Activated CD8-positive, alpha-beta memory T cell treated with anti-CD3 and anti-CD28 coated beads, Interleukin-2, amount 50 U/mL, for 4 hours (primary cell): ENCODE measurements at regions not wholly inside any gene's neighbourhood (a gene's known extent, or its start where the extent isn't known, plus 50 kb on each side); places are given as distances from the start of the nearest gene placed in this dataset.

ENCODE experiments used
- DNase-seq: peaks from one replicate; pipeline ENCODE4 v3.0.0-alpha.2; 2020

DNA sequence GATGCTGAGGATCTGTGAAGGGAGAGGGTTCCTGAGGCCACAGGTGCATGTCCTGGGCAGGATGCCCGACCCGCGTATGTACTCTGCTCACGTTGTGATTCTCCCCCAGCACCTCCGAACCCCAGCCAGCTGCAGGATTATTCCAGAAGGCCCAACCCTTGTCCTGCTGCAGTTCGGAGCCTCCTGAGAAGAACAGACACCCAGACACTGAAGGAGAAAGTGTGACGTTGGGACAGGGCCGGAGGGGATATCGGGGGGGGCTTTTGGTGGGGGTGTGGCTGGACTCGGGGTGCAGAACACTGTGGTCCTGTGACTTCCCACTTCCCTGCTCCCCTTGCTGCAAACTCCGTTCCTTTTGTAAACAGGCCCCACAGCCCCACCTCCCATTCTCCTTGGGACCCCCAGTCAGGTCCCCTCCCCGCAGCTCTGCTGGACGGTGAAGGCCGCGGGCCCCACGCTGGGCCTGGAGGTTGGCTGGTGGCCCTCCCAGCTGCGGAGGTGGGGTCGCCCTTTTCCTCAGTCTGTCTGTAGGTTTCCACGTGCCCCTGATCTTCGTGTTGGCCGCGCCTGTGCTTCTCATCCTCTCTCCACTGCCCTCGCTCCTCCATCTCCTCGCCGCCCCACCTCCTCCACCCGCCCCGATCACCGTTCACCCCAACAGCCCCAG is 83.0 kb upstream of the ADRA2C start:
- DNase-seq, result no peak

- no peak for DNase-seq
Measured at GRCh38 chr4:3682236-3683076, 83.7 kb upstream of the ADRA2C start.

GRCh38 chr4:3681191-3681590 is 85.0 kb upstream of the ADRA2C start:
- DNase-seq, result no peak

DNA sequence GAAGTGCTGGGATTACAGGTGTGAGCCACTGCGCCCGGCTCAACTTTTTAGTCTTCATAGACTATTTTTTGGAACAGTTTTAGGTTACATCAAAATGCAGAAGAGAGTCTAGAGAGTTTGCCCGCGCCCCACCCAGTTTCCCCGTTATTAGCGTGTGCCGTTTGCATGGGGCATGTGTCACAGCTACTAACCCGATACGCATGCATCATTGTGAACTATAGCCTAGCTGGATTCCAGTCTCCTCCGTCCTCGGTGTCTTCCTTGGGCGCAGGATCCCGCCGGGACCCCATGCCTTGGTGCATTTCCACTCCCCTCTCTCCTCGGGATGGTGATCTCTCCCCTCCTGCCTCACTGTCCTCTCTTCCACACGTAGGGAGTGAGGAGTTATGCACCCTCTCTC is 85.5 kb upstream of the ADRA2C start:
- DNase-seq, result no peak

DNA sequence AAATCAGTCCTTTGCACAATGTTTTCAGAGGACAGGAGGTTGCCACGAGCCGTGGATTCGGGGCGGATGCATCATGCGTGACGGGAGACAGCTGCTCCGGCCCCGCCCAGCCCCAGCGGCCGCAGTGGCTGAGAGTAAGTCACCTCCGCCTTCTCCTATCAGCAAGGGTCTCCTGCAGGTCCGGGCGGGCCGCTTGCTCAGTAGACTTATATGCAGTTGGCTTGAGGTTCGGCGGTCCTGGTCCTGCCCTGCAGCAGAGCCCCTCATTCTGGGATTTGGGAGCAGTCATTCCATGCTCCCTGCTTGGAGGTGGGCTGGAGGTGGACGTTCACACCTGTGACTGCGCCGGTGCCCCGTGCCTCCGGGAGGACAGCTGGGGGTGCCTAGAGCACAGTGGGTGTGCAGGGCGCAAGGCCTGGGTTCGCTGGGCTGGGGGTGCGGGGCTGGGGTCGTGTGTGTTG is 86.3 kb upstream of the ADRA2C start:
- no peak for DNase-seq

DNA sequence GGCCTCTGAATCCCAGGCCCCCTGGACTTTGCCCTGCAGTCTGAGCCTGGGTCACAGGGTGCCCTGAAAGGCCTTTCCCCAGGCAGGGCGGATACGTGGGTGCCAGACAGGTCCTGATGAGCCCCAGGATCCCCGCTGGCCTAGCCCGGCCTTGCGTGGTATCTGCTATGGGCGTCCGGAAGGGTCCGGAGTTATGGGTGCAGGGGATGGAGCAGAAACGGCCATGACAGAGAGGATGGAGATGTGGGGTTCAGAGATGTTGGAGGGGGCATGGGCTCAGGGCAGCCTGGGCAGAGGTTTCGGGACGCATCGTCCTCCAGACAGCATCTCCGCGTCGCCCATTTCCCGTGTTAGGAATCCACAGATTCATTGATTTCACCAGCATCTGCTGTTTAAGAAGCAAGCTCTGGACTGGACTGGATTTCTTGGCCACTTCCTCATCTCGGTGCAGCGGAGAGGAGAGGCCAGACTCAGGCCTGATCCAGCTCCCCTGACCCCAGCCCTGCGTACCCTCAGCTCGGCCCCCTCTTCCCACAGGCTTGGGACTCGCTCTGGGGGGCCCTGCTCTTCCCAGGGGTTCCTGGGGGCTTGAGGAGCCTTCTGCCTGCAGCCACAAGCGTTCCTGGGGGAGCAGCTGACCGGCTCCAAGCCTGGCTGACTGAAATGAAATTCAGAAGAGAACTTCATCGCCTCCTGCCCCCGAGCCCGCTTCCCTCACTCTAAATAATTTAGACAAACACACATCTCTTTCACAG is 86.9 kb upstream of the ADRA2C start:
- DNase-seq, result no peak

GRCh38 chr4:3677748-3678070 is 88.5 kb upstream of the ADRA2C start:
- no peak for DNase-seq

DNA sequence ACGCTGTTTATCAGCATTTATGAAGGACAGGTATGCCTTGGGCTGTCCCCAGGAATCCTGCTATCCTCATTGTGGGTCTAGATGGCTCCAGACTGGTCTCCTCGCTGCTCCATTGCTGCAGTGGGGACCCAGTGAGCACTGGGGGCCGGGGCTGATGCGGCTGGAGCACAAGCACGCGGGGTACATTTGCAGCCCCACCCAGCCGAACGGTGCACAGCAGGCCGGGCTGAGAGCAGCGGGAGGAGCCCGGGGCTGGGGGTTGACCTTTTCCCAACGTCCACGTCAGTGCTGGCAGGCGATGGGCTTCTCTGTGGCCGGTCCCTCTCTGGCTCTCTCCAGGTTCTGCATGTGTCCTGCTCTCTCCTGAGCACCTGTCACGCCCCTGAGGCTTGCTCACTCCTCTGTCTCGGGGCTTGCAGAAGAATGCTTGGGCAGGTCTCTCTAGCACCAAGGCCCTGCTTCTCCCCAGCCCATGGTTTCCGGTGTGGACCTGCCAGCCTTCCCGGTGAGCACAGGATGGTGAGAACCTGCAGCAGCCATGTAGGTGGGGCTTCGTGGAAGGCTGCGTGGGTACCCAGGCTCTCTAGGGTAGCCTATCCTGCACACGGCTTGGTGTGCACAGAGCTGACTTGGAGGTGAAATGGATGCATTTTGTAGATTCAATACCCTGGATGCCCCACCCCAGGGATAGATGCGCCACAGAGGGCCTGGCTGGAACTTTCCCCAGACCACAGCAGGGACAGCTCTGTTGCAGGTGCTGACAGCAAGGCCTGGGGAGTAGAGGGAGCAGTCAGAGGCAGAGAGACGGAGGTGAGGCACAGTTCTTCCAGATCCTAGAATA is 89.1 kb upstream of the ADRA2C start:
- DNase-seq, result no peak

- DNase-seq, result no peak
Measured at GRCh38 chr4:3676196-3676595, 90.0 kb upstream of the ADRA2C start.

- DNase-seq, result no peak
Measured at GRCh38 chr4:3675251-3676115, 90.7 kb upstream of the ADRA2C start.

GRCh38 chr4:3674479-3674851 is 91.7 kb upstream of the ADRA2C start:
- no peak for DNase-seq

DNA sequence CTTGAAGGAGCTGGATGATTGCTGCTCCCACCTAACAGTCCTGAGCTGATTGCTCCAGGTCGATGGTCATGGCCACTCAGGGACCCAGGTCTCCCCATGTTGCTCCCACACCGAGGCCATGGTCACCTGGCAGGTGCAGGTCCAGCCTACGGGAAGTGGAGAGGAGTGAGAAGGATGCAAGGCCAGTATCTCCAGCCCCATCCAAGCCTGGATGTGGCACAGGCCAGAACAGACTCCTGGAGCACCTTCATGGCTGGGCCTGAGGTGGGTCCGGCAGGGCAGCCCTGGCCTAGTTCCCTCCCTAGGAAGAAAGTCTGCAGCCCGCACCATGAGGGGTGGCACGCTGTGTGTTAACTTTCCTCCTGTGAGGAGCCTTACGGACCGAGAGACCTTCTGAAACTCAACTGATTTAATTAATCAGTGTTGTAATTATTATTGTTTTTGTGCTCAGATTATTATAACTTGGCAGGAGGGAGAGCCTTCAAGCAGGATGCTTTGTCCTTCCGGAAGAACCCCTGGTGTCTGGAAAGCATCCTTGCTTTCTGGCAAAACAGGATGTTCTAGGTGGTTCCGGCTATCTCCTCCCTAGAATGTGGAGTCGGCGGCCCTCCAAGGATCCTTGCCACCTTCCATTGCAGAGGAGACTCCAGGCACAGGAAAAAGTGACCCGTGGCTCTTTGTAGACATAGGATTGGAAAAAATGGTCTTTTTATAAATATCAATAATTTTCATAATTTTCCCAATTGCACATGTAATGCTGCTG is 92.3 kb upstream of the ADRA2C start:
- no peak for DNase-seq

GRCh38 chr4:3673176-3673575 is 93.0 kb upstream of the ADRA2C start:
- DNase-seq, result no peak

GRCh38 chr4:3672465-3672831 is 93.7 kb upstream of the ADRA2C start:
- DNase-seq, result no peak

DNA sequence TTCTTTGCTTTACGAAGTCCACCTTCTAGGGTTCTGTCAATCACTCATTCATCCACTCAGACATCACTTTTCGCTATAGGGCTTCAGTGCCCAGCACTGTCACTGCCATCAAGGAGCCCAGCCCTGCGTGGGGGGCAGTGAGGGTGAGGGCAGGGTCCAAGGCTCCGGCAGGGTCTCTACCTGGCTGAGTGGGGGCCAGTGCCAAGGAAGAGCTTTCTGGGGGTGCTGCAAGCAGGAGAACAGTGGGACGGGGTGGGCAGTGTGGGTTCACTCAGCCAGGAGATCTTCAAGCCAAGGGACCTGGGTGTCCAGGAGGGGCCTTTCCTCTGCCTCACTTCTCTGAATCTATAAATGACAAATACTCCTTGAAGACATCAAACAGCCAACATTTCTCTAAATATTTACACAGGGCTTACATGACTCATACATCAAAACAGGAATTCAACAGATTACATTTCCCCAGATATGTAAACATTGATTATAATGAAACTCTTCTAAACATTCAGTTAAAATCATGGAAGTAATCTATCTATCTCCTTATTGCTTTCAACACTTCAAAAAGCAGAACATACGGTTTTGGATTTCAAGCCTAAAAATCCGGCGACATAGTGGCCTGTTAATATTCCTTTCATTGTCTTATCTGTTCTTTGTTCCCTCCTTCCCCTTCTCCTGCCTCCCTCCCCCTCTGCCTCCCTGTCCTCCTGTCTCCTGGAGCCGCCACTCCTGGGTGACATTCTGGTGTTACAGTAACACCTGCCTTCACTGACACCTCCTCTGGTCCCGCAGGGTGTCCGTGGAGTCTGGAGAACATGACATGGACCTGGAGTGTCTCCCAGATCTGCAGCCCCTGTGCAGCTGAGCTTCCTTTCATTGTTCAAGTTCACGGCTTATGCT is 94.4 kb upstream of the ADRA2C start:
- no peak for DNase-seq

GRCh38 chr4:3670521-3671519 is 95.4 kb upstream of the ADRA2C start:
- no peak for DNase-seq

- no peak for DNase-seq
Measured at GRCh38 chr4:3669553-3669949, 96.6 kb upstream of the ADRA2C start.

- no peak for DNase-seq
Measured at GRCh38 chr4:3668825-3669552, 97.2 kb upstream of the ADRA2C start.
